IPS-18a (cell line): ENCODE measurements at regions not wholly inside any gene's neighbourhood (a gene's known extent, or its start where the extent isn't known, plus 50 kb on each side); places are given as distances from the start of the nearest gene placed in this dataset.

ENCODE experiments used
- H3K27ac ChIP-seq: one replicate; pipeline ENCODE4 v1.5.1; 2013; ENCODE audit warnings: low read length
- H3K27me3 ChIP-seq: one replicate; pipeline ENCODE4 v1.6.1; 2013; ENCODE audit warnings: mild to moderate bottlenecking, low read length; ENCODE audit not compliant: control insufficient read depth, insufficient read depth
- H3K36me3 ChIP-seq: one replicate; pipeline ENCODE4 v1.6.1; 2013; ENCODE audit warnings: low read depth, low read length; ENCODE audit not compliant: control insufficient read depth
- H3K4me1 ChIP-seq: one replicate; pipeline ENCODE4 v1.6.1; 2013; ENCODE audit warnings: low read depth, low read length; ENCODE audit not compliant: control insufficient read depth
- H3K4me3 ChIP-seq: one replicate; pipeline ENCODE4 v1.5.1; 2013; ENCODE audit warnings: low read length
- H3K9ac ChIP-seq: one replicate; pipeline ENCODE4 v1.6.1; 2013; ENCODE audit warnings: mild to moderate bottlenecking, low read length, moderate library complexity
- H3K9me3 ChIP-seq: one replicate; pipeline ENCODE4 v1.6.1; 2013; ENCODE audit warnings: low read depth, low read length; ENCODE audit not compliant: control insufficient read depth

GRCh38 chr1:69256036-69256435 is 311.7 kb upstream of the LRRC7 start:
- Histone ChIP-seq H3K27ac (no peak overlapping the region), H3K27me3 (no peaks in the 10 kb centered on the region), H3K9me3 (no peaks in the 10 kb centered on the region), H3K36me3 (no peaks in the 10 kb centered on the region), H3K4me1 (no peaks in the 10 kb centered on the region), H3K9ac (no peak overlapping the region), H3K4me3 (no peak overlapping the region)

DNA sequence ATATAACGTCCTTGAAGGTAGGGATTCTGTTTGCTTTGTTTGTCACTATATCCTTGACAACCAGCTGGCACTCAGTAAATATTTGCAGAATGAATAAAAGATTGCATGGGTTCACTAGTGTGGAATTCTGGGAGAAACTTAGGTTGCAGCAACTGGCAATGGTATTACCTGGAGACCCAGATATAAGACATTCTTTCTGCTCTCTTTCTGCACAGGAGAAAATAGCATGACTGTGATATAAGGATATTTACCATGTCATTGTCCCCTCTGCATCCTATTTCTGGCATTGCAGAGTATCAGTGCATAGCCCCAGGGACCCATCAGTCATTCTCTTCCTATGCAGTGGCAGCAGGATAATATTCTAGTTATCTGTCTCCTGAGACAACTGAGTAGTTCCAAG is 308.9 kb upstream of the LRRC7 start:
- Histone ChIP-seq H3K27me3 (no peaks in the 10 kb centered on the region), H3K9me3 (no peaks in the 10 kb centered on the region), H3K27ac (no peak overlapping the region)

DNA sequence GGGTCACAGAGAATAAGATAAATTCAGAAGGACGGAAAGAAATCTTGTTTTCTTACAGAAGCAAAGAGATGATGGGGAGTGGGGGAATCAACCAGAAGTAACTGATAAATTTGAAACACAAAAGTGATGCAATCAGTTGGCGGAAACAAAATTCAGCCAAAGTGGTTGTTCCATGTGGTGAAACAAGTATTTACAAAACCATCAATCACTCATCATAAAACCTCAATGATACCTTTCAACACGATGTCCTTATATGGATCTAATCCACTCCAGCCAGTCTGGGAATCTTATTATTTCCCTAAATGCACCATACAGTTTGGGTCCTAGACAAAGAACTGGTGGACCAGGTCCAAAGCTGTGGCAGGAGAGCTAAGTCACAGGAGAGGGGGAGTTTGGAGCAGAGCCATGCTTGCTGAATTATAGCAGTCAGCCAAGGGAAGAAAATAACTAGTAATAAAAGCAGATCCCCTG is 303.8 kb upstream of the LRRC7 start:
- Histone ChIP-seq H3K36me3 (no peaks in the 10 kb centered on the region), H3K27ac (no peak overlapping the region), H3K9ac (no peak overlapping the region), H3K4me3 (no peak overlapping the region), H3K9me3 (no peaks in the 10 kb centered on the region), H3K4me1 (no peaks in the 10 kb centered on the region), H3K27me3 (no peaks in the 10 kb centered on the region)

More for the DNA sequence above, 308.9 kb upstream of the LRRC7 start:
- H3K36me3 ChIP-seq = no peaks in the 10 kb centered on the region
- no peak overlapping the region for H3K4me3 ChIP-seq
- H3K4me1 ChIP-seq = no peaks in the 10 kb centered on the region
- no peak overlapping the region for H3K9ac ChIP-seq

DNA sequence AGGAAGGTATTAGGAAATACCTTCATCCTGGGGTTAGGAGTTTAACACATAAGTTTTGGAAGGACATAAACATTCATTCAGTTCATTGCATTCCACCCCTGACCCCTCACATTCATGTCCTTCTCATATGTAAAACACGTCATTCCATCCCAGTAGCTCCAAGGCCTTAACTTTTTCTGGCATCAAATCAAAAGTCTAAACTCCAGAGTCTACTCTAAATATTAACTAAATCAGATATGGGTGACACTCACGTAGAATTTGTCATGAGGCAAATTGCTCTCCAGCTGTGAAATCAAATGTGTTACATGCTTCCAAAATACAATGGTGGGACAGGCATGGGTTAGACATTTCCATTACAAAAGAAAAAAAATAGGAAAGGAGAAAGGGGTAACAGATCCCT is 298.2 kb upstream of the LRRC7 start:
- Histone ChIP-seq H3K4me1 (peaks cover 5% of the 10 kb centered on the region), H3K9ac (no peak overlapping the region), H3K27ac (no peak overlapping the region), H3K36me3 (no peaks in the 10 kb centered on the region), H3K9me3 (no peaks in the 10 kb centered on the region), H3K27me3 (no peaks in the 10 kb centered on the region), H3K4me3 (no peak overlapping the region)

GRCh38 chr1:69271587-69272125 is 296.1 kb upstream of the LRRC7 start:
- H3K4me3 ChIP-seq = no peak overlapping the region
- H3K36me3 ChIP-seq = no peaks in the 10 kb centered on the region
- H3K9me3 ChIP-seq = no peaks in the 10 kb centered on the region
- H3K27me3 ChIP-seq = no peaks in the 10 kb centered on the region
- no peak overlapping the region for H3K27ac ChIP-seq
- no peak overlapping the region for H3K9ac ChIP-seq
- H3K4me1 ChIP-seq = peaks cover 5% of the 10 kb centered on the region

GRCh38 chr1:69272684-69273083 is 295.0 kb upstream of the LRRC7 start:
- no peaks in the 10 kb centered on the region for H3K9me3 ChIP-seq
- no peaks in the 10 kb centered on the region for H3K36me3 ChIP-seq
- no peak overlapping the region for H3K9ac ChIP-seq
- no peaks in the 10 kb centered on the region for H3K27me3 ChIP-seq
- H3K27ac ChIP-seq = no peak overlapping the region
- peaks cover 5% of the 10 kb centered on the region for H3K4me1 ChIP-seq
- no peak overlapping the region for H3K4me3 ChIP-seq

DNA sequence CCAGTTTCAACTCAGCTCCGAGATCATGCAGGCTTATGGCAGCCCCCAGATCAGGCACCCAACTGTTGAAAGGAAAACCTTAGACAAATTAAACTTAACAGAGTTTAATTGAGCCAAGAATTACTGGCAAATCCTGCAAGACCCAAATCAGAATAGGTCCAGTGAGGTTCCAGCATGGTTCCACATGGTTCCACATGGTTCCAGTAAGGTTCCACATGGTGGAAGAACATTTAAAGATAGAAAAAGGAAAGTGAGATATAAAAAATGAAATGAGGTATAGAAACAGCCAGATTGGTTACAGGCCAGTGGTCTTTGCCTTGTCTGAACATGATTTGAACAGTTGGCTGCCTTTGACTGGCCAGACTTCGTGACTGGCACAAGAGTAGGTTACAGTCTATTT is 288.8 kb upstream of the LRRC7 start:
- Histone ChIP-seq H3K36me3 (no peaks in the 10 kb centered on the region), H3K9ac (no peak overlapping the region), H3K4me1 (no peaks in the 10 kb centered on the region), H3K4me3 (no peak overlapping the region), H3K27ac (no peak overlapping the region), H3K9me3 (no peaks in the 10 kb centered on the region), H3K27me3 (no peaks in the 10 kb centered on the region)

- Histone ChIP-seq H3K36me3 (no peaks in the 10 kb centered on the region), H3K27me3 (no peaks in the 10 kb centered on the region), H3K4me3 (no peak overlapping the region), H3K9ac (no peak overlapping the region), H3K4me1 (peaks cover 3% of the 10 kb centered on the region), H3K27ac (no peak overlapping the region), H3K9me3 (no peaks in the 10 kb centered on the region)
Measured at GRCh38 chr1:69283516-69283915, 284.2 kb upstream of the LRRC7 start.

- H3K9ac ChIP-seq = no peak overlapping the region
- no peaks in the 10 kb centered on the region for H3K27me3 ChIP-seq
- H3K27ac ChIP-seq = no peak overlapping the region
- H3K4me1 ChIP-seq = peaks cover 3% of the 10 kb centered on the region
- no peaks in the 10 kb centered on the region for H3K9me3 ChIP-seq
- H3K4me3 ChIP-seq = no peak overlapping the region
- no peaks in the 10 kb centered on the region for H3K36me3 ChIP-seq
Measured at GRCh38 chr1:69284508-69284907, 283.2 kb upstream of the LRRC7 start.

DNA sequence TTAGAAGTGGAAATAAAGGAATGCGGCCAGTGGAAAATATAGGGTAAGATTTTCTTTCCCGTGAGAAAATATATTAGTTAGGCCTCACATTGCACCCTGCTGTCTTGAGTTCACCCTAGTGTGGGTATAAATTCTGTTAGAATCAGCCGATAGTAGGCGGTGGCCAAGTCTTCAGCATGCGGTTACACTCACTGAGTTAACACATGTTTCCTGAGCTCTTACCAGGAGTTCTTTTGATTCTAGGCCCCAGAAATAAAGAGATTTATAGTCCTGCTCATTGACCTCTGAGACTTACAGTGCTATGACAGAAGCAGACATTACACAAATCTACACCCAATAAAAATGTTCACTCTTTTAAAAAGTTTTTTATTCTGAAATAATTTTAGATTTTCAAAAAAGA is 279.3 kb upstream of the LRRC7 start:
- Histone ChIP-seq H3K36me3 (no peaks in the 10 kb centered on the region), H3K4me1 (peaks cover 3% of the 10 kb centered on the region), H3K27me3 (no peaks in the 10 kb centered on the region), H3K9ac (no peak overlapping the region), H3K4me3 (no peak overlapping the region), H3K27ac (no peak overlapping the region), H3K9me3 (no peaks in the 10 kb centered on the region)

- Histone ChIP-seq H3K9me3 (no peaks in the 10 kb centered on the region), H3K4me3 (no peak overlapping the region), H3K27ac (no peak overlapping the region), H3K27me3 (no peaks in the 10 kb centered on the region), H3K36me3 (no peaks in the 10 kb centered on the region), H3K9ac (no peak overlapping the region), H3K4me1 (no peaks in the 10 kb centered on the region)
Measured at GRCh38 chr1:69290291-69290690, 277.4 kb upstream of the LRRC7 start.

DNA sequence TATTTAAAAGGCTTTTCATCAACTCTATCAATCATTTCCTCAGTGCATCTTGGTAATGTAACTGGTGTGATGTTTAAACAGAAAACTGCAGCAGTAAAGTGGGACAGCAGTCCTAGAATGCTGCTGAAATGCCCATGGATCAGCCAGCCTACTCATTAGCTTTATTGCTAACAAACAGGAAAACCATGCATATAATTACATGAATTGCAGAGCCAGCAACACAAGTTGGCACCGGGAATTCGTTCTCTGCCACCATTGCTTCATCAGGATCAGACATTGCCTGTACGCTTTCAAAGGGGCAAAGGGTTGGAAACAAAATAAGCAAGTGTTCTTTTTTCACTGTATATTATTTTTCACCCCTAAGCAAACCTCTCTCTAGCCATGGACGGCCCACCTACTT is 276.2 kb upstream of the LRRC7 start:
- no peaks in the 10 kb centered on the region for H3K27me3 ChIP-seq
- no peak overlapping the region for H3K9ac ChIP-seq
- H3K9me3 ChIP-seq = no peaks in the 10 kb centered on the region
- no peaks in the 10 kb centered on the region for H3K36me3 ChIP-seq
- no peak overlapping the region for H3K4me3 ChIP-seq
- no peaks in the 10 kb centered on the region for H3K4me1 ChIP-seq
- H3K27ac ChIP-seq = no peak overlapping the region
